ENCODE measurements at regions not wholly inside any gene's neighbourhood (a gene's known extent, or its start where the extent isn't known, plus 50 kb on each side); places are given as distances from the start of the nearest gene placed in this dataset.

GRCh38 chr17:77450742-77451244 lies 310.0 kb downstream of the SEC14L1 start:
- DNase-seq = no peak

DNA sequence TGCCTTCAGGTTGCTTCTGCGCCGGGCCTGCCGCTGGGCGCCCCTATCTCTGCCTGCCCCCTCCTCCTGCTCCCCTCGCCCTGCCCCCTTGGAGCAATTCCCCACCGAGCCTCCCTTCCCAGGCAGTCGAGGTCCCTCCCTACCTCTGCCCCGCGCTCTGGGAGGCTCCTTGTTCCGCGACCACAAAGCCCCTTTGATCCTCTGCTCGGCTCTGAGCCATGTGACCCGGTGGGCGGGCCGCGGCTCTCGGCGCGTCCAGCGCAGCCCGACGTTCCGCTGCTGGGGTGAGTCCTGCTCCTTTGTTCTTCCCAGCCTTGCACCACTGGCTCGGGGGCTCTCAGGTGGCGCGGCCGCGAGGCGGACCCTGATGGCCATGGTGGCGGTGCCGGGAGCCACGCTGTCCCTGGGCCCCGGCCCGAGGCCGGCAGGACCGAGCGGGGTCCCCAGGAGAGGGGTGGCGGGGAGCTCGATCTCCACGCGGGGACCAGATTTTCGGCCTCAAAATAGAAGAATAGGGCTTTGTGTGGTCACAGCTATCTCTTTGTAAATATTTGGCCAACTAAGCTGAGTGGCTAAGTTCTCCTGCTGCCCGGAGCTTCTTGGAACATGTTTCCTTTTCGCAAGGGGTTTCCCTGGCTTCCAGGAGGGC lies 310.6 kb downstream of the SEC14L1 start:
- DNase-seq = peak; percentile 66

- DNase-seq = no peak
Measured at GRCh38 chr17:77451894-77452852, 311.4 kb downstream of the SEC14L1 start.

DNA sequence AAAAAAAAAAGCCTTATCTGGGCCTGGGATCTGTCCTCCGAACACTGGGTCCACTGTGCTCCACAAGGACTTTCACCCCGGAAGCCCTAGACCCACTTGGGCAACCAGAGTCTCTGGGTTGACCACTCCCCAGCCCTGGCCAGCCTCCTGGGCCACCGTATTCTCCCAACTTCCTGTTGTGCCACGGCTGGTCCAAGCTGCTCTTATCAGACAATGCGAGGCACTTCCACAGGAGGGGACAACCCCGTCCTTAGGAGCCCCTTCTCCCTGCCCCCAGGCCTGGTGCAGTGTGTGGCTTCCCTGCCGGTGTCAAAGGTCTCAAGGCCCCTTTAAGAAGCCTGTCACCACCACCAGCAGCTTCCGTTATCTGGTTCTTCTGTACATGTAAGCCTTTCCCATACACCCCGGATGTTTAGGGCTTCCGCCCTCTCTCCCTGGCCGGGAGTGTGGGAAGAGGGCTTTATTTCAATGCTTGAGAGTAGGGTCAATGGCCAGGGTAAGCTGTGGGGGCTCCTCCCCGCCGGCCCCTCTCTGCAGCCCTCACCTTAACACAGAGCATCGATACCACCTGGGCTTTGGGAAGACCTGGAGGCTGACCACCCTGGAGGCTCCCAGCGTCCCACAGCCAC lies 313.0 kb downstream of the SEC14L1 start:
- no peak for DNase-seq

GRCh38 chr17:77454242-77455095 lies 313.7 kb downstream of the SEC14L1 start:
- DNase-seq = no peak

DNA sequence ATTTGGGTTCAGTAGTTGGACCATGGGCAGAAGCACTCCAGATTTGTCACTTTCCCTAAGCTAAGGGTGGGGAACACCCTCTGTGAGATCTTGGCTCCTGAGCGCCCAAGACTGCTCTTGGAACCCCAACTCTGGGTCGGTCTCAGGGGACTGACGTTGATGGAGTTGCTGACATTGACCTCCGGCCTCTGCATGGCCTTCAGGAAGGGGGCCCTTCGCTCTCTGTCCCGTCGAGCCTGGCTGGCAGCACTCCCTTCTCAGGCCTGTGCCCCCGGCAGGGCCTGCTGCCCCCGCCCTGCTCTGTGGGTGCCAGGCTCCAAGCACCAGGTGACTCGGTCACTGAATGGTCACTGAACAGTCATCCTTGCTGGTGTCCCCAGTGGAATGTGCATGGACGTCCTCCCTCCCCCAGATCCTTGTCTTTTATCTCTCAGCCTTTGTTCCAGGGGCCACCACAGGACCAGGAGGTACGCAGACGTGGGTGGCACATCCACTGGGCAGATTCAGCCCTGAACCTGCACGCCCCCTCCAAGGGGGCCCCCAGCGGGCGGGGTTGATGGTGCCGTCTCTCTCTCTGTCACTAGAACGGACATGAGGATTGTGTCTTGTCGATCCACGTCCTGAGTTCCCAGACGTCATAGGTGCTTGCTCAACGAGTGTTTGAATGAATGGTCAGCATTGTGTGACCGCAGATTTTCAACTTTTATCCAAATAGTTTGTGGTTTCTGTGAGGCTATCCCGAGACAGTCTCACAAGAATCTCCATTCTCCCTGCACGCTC lies 314.5 kb downstream of the SEC14L1 start:
- no peak for DNase-seq

- DNase-seq = no peak
Measured at GRCh38 chr17:77455891-77456260, 315.1 kb downstream of the SEC14L1 start.

DNA sequence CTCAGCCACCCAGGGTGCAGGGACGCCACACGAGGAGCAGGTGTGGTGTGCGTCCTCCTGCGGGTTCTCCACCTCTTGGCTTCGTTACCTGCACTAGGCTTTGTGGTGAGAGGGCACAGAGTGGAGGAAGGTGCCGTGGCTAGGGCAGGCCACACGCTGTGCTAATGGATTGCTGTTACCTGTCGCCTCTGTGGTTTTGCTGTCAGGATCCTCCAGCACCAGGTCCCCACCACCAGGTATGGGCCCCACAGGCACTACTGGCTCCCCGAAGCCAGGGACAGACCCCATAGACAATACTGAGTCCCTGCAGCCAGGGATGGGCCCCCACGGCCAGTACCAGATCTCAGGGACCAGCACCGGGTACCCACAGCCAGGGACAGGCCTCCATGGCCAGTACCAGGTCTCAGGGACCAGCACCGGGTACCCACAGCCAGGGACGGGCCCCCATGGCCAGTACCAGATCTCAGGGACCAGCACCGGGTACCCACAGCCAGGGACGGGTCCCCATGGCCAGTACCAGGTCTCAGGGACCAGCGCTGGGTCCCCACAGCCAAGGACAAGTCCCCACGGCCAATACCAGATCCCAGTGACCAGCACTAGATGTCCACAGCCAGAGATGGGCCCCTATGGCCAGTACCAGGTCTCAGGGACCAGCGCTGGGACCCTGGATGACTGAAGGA lies 315.6 kb downstream of the SEC14L1 start:
- no peak for DNase-seq

GRCh38 chr17:77456951-77457548 lies 316.3 kb downstream of the SEC14L1 start:
- DNase-seq = no peak

- DNase-seq = no peak
Measured at GRCh38 chr17:77457572-77458201, 316.9 kb downstream of the SEC14L1 start.

DNA sequence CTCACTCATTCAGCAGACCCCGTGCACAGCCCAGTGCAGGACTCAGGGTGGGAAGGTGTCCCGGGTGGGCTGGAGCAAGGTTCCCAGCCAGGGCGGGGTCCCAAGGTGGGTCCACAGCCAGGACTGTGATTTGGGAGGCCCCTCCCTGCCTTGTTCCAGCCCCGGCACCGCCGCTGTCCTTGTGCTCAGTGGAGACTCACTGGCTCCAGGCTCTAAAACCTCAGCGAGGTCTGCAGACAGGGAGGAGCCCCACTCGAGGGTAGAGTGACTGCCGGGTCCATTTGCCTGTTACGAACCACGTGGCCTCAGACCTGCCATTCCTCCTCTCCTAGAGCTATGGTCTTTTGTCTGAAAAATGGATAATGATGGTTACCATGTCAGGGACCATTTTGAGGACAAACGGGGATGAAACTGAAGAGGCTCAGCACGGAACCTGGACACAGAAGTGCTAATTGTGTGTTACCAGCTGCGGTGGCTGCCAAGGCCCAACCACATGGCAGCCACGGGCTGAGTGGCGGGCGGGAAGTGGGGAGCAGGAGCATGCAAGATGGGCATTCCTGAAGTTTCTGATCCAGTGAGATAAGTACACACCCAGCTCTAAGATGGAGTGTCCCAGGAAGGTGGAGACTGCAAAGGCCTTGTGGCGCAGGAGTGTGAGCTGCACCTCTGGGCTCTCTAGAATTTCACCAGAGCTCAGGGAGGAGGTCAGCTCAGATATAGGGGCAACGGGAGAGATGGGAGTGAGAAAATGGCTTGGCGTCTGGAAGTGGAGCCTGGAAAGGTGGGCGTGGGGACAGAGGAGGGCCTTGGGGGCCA lies 317.6 kb downstream of the SEC14L1 start:
- no peak for DNase-seq

- DNase-seq = no peak
Measured at GRCh38 chr17:77459018-77459755, 318.4 kb downstream of the SEC14L1 start.

DNA sequence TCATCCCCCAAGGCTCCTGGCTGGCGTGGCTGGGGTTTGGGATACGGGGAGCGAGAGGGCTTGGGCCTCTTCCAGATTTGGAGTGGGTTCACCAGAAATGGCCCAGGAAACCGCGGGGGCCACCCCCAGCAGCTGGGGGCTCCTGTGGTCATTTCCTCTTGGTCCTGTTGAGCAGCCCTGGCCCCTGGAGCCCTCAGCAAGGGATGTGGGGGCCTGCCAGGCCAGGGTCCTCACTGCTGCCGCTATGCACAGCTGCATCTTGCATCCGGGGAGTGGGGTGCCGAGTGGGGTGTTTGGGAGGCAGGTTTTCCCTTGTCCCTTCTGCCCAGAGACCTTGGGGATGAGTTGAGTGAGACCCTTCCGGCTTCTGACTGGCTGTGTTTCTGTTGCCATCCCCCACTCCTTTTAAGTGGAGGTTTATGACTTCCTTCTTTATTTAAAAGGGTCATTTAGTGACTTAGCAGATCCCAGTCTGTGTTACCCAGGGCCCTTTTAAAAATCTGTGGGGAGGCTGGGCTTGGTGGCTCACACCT lies 319.8 kb downstream of the SEC14L1 start:
- no peak for DNase-seq

DNA sequence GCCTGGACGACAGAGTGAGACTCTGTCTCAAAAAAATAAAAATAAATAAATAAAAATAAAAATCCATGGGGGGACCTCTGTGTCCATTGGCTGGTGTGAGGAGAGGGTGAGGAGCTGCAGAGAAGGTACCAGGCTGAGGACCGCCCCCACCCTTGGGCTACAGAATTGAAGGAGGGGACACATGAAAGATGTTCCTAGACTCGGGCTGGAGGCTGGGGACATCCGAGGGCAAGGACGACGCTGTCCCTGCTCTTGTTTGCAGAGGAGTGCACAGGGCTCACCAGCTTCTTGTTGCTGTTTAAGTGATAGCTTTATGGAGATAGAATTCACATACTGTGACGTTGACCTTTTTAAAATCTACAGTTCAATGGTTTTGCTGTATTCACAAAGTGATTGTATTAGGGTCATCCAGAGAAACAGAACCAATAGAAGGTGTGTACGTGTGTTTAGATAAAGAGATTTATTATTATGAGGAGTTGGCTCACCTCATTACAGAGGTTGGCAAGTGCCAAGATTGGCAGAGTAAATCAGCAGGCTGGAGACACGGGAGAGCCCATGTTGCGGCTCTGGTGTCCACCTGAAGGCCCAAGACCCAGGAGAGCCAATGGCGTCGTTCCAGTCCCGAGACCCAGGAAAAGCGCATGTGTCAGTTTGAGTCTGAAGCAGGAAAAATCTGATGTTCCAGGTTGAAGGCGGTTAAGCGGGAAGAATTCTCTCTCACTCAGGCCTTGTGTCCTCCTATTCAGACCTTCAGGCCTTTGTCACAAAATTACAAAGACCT lies 320.7 kb downstream of the SEC14L1 start:
- no peak for DNase-seq

DNA sequence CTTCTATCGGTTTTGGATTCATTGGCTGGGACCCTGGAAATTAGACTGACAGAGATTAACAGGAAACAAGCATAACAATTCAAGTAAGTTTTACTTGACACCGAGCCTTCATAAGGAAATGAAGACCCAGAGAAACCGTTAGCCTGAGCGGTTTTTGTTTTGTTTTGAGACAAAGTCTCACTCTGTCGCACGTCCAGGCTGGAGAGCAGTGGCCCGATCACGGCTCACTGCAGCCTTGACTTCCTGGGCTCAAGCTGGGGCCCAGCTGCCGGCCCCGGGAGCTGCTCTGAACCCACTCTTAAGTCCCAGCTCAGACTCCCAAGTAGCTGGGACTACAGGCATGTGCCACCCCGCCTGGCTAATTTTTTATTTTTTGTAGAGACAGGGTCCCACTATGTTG lies 321.3 kb downstream of the SEC14L1 start:
- no peak for DNase-seq

- no peak for DNase-seq
Measured at GRCh38 chr17:77462553-77463497, 322.1 kb downstream of the SEC14L1 start.
